ENCODE measurements at regions not wholly inside any gene's neighbourhood (a gene's known extent, or its start where the extent isn't known, plus 50 kb on each side); places are given as distances from the start of the nearest gene placed in this dataset.

GRCh38 chr13:39159393-39159792, 121.1 kb downstream of the NHLRC3 start:
- H3K4me3 ChIP-seq (ENCODE audit: low read length) = no peak overlapping the region
- no peak for DNase-seq (ENCODE audit: low read depth)
- TF ChIP-seq CTCF (conservative IDR thresholded peaks at IDR 0.05; ENCODE audit: low read length) = no peak

- no peak for TF ChIP-seq CTCF (conservative IDR thresholded peaks at IDR 0.05; ENCODE audit: low read length)
- DNase-seq (ENCODE audit: low read depth) = no peak
- no peak overlapping the region for H3K4me3 ChIP-seq (ENCODE audit: low read length)
These were observed 121.7 kb downstream of the NHLRC3 start for GRCh38 chr13:39159846-39160370.

GRCh38 chr13:39167018-39167417, 128.8 kb downstream of the NHLRC3 start:
- TF ChIP-seq CTCF (conservative IDR thresholded peaks at IDR 0.05; ENCODE audit: low read length) = no peak
- DNase-seq (ENCODE audit: low read depth) = no peak

GRCh38 chr13:39170711-39171110, 132.5 kb downstream of the NHLRC3 start:
- no peak overlapping the region for H3K4me3 ChIP-seq (ENCODE audit: low read length)
- DNase-seq (ENCODE audit: low read depth) = no peak
- no peak for TF ChIP-seq CTCF (conservative IDR thresholded peaks at IDR 0.05; ENCODE audit: low read length)

More at GRCh38 chr13:39167018-39167417, 128.8 kb downstream of the NHLRC3 start:
- H3K4me3 ChIP-seq (ENCODE audit: low read length) = no peak overlapping the region

GRCh38 chr13:39185326-39185725, 147.1 kb downstream of the NHLRC3 start:
- H3K4me3 ChIP-seq (ENCODE audit: low read length) = no peak overlapping the region
- DNase-seq (ENCODE audit: low read depth) = no peak
- no peak for TF ChIP-seq CTCF (conservative IDR thresholded peaks at IDR 0.05; ENCODE audit: low read length)

GRCh38 chr13:39186205-39186875, 148.1 kb downstream of the NHLRC3 start:
- DNase-seq (ENCODE audit: low read depth) = no peak
- TF ChIP-seq CTCF (conservative IDR thresholded peaks at IDR 0.05; ENCODE audit: low read length) = no peak
- no peak overlapping the region for H3K4me3 ChIP-seq (ENCODE audit: low read length)

- H3K4me3 ChIP-seq (ENCODE audit: low read length) = no peak overlapping the region
- DNase-seq (ENCODE audit: low read depth) = no peak
- TF ChIP-seq CTCF (conservative IDR thresholded peaks at IDR 0.05; ENCODE audit: low read length) = no peak
These were observed 151.5 kb downstream of the NHLRC3 start for GRCh38 chr13:39189778-39190177.
